ENCODE measurements at regions not wholly inside any gene's neighbourhood (a gene's known extent, or its start where the extent isn't known, plus 50 kb on each side); places are given as distances from the start of the nearest gene placed in this dataset.

- TF ChIP-seq CTCF (IDR thresholded peaks at IDR 0.05) (no peak), POLR2A (IDR thresholded peaks at IDR 0.05) (no peak)
These were observed 810.5 kb upstream of the NECTIN3 start for GRCh38 chr3:110261141-110261540.
